ENCODE measurements at regions not wholly inside any gene's neighbourhood (a gene's known extent, or its start where the extent isn't known, plus 50 kb on each side); places are given as distances from the start of the nearest gene placed in this dataset.

- no peaks in the 10 kb centered on the region for H3K36me3 ChIP-seq (ENCODE audit: control insufficient read depth, insufficient read depth, low read length)
- no peak overlapping the region for H3K4me3 ChIP-seq (ENCODE audit: low read depth, low read length)
- no peaks in the 10 kb centered on the region for H3K27me3 ChIP-seq (ENCODE audit: control insufficient read depth, insufficient read depth, low read length)
- H3K9ac ChIP-seq (ENCODE audit: low read depth, low read length) = no peak overlapping the region
- 0 out of 2 replicates have a peak, but pooled peaks cover under 1% of the 10 kb centered on the region for H3K9me3 ChIP-seq (ENCODE audit: control insufficient read depth, insufficient read depth, low read length)
- no peak overlapping the region for H3K27ac ChIP-seq (ENCODE audit: low read depth, low read length)
- no peaks in the 10 kb centered on the region for H3K4me1 ChIP-seq (ENCODE audit: control insufficient read depth, insufficient read depth, low read length)
Measured at GRCh38 chr6:164229716-164230115, 815.2 kb downstream of the QKI start.

GRCh38 chr6:164227952-164228522 is 813.5 kb downstream of the QKI start:
- Histone ChIP-seq H3K9me3 (ENCODE audit: control insufficient read depth, insufficient read depth, low read length) (no peaks in the 10 kb centered on the region), H3K4me1 (ENCODE audit: control insufficient read depth, insufficient read depth, low read length) (no peaks in the 10 kb centered on the region), H3K27ac (ENCODE audit: low read depth, low read length) (no peak overlapping the region), H3K27me3 (ENCODE audit: control insufficient read depth, insufficient read depth, low read length) (no peaks in the 10 kb centered on the region), H3K36me3 (ENCODE audit: control insufficient read depth, insufficient read depth, low read length) (no peaks in the 10 kb centered on the region), H3K9ac (ENCODE audit: low read depth, low read length) (no peak overlapping the region), H3K4me3 (ENCODE audit: low read depth, low read length) (no peak overlapping the region)

- Histone ChIP-seq H3K27me3 (ENCODE audit: control insufficient read depth, insufficient read depth, low read length) (no peaks in the 10 kb centered on the region), H3K4me1 (ENCODE audit: control insufficient read depth, insufficient read depth, low read length) (no peaks in the 10 kb centered on the region), H3K4me3 (ENCODE audit: low read depth, low read length) (no peak overlapping the region), H3K27ac (ENCODE audit: low read depth, low read length) (no peak overlapping the region), H3K9ac (ENCODE audit: low read depth, low read length) (no peak overlapping the region), H3K9me3 (ENCODE audit: control insufficient read depth, insufficient read depth, low read length) (peaks cover 9% of the 10 kb centered on the region; the same call in 1 of the 2 replicates), H3K36me3 (ENCODE audit: control insufficient read depth, insufficient read depth, low read length) (no peaks in the 10 kb centered on the region)
Measured at GRCh38 chr6:164216839-164217238, 802.3 kb downstream of the QKI start.

- peaks cover 9% of the 10 kb centered on the region; the same call in 1 of the 2 replicates for H3K9me3 ChIP-seq (ENCODE audit: control insufficient read depth, insufficient read depth, low read length)
- H3K27me3 ChIP-seq (ENCODE audit: control insufficient read depth, insufficient read depth, low read length) = no peaks in the 10 kb centered on the region
- no peaks in the 10 kb centered on the region for H3K4me1 ChIP-seq (ENCODE audit: control insufficient read depth, insufficient read depth, low read length)
- H3K4me3 ChIP-seq (ENCODE audit: low read depth, low read length) = no peak overlapping the region
- H3K36me3 ChIP-seq (ENCODE audit: control insufficient read depth, insufficient read depth, low read length) = no peaks in the 10 kb centered on the region
- H3K27ac ChIP-seq (ENCODE audit: low read depth, low read length) = no peak overlapping the region
- no peak overlapping the region for H3K9ac ChIP-seq (ENCODE audit: low read depth, low read length)
Measured at GRCh38 chr6:164216368-164216767, 801.9 kb downstream of the QKI start.

- Histone ChIP-seq H3K36me3 (ENCODE audit: control insufficient read depth, insufficient read depth, low read length) (no peaks in the 10 kb centered on the region), H3K4me3 (ENCODE audit: low read depth, low read length) (no peak overlapping the region), H3K4me1 (ENCODE audit: control insufficient read depth, insufficient read depth, low read length) (no peaks in the 10 kb centered on the region), H3K27ac (ENCODE audit: low read depth, low read length) (no peak overlapping the region), H3K27me3 (ENCODE audit: control insufficient read depth, insufficient read depth, low read length) (no peaks in the 10 kb centered on the region), H3K9ac (ENCODE audit: low read depth, low read length) (no peak overlapping the region), H3K9me3 (ENCODE audit: control insufficient read depth, insufficient read depth, low read length) (peaks cover 9% of the 10 kb centered on the region; the same call in 1 of the 2 replicates)
Measured at GRCh38 chr6:164214066-164214465, 799.5 kb downstream of the QKI start.

GRCh38 chr6:164211254-164211653 is 796.7 kb downstream of the QKI start:
- H3K27ac ChIP-seq (ENCODE audit: low read depth, low read length) = no peak overlapping the region
- no peak overlapping the region for H3K9ac ChIP-seq (ENCODE audit: low read depth, low read length)
- no peaks in the 10 kb centered on the region for H3K27me3 ChIP-seq (ENCODE audit: control insufficient read depth, insufficient read depth, low read length)
- no peak overlapping the region for H3K4me3 ChIP-seq (ENCODE audit: low read depth, low read length)
- no peaks in the 10 kb centered on the region for H3K4me1 ChIP-seq (ENCODE audit: control insufficient read depth, insufficient read depth, low read length)
- H3K9me3 ChIP-seq (ENCODE audit: control insufficient read depth, insufficient read depth, low read length) = peaks cover 9% of the 10 kb centered on the region; the same call in 1 of the 2 replicates
- no peaks in the 10 kb centered on the region for H3K36me3 ChIP-seq (ENCODE audit: control insufficient read depth, insufficient read depth, low read length)

GRCh38 chr6:164210783-164211182 is 796.3 kb downstream of the QKI start:
- no peak overlapping the region for H3K4me3 ChIP-seq (ENCODE audit: low read depth, low read length)
- H3K9me3 ChIP-seq (ENCODE audit: control insufficient read depth, insufficient read depth, low read length) = peaks cover 9% of the 10 kb centered on the region; the same call in 1 of the 2 replicates
- H3K27ac ChIP-seq (ENCODE audit: low read depth, low read length) = no peak overlapping the region
- no peak overlapping the region for H3K9ac ChIP-seq (ENCODE audit: low read depth, low read length)
- H3K4me1 ChIP-seq (ENCODE audit: control insufficient read depth, insufficient read depth, low read length) = no peaks in the 10 kb centered on the region
- H3K27me3 ChIP-seq (ENCODE audit: control insufficient read depth, insufficient read depth, low read length) = no peaks in the 10 kb centered on the region
- H3K36me3 ChIP-seq (ENCODE audit: control insufficient read depth, insufficient read depth, low read length) = no peaks in the 10 kb centered on the region

- no peak overlapping the region for H3K9ac ChIP-seq (ENCODE audit: low read depth, low read length)
- no peak overlapping the region for H3K27ac ChIP-seq (ENCODE audit: low read depth, low read length)
- H3K36me3 ChIP-seq (ENCODE audit: control insufficient read depth, insufficient read depth, low read length) = no peaks in the 10 kb centered on the region
- peaks cover 9% of the 10 kb centered on the region; the same call in 1 of the 2 replicates for H3K9me3 ChIP-seq (ENCODE audit: control insufficient read depth, insufficient read depth, low read length)
- H3K27me3 ChIP-seq (ENCODE audit: control insufficient read depth, insufficient read depth, low read length) = no peaks in the 10 kb centered on the region
- H3K4me1 ChIP-seq (ENCODE audit: control insufficient read depth, insufficient read depth, low read length) = no peaks in the 10 kb centered on the region
- no peak overlapping the region for H3K4me3 ChIP-seq (ENCODE audit: low read depth, low read length)
Measured at GRCh38 chr6:164210323-164210722, 795.8 kb downstream of the QKI start.

- Histone ChIP-seq H3K27ac (ENCODE audit: low read depth, low read length) (no peak overlapping the region), H3K9ac (ENCODE audit: low read depth, low read length) (no peak overlapping the region), H3K27me3 (ENCODE audit: control insufficient read depth, insufficient read depth, low read length) (no peaks in the 10 kb centered on the region), H3K9me3 (ENCODE audit: control insufficient read depth, insufficient read depth, low read length) (peaks cover 9% of the 10 kb centered on the region; the same call in 1 of the 2 replicates), H3K36me3 (ENCODE audit: control insufficient read depth, insufficient read depth, low read length) (no peaks in the 10 kb centered on the region), H3K4me1 (ENCODE audit: control insufficient read depth, insufficient read depth, low read length) (no peaks in the 10 kb centered on the region), H3K4me3 (ENCODE audit: low read depth, low read length) (no peak overlapping the region)
Measured at GRCh38 chr6:164208371-164208770, 793.9 kb downstream of the QKI start.

- no peak overlapping the region for H3K9ac ChIP-seq (ENCODE audit: low read depth, low read length)
- no peaks in the 10 kb centered on the region; the same call in 1 of the 2 replicates for H3K9me3 ChIP-seq (ENCODE audit: control insufficient read depth, insufficient read depth, low read length)
- H3K4me1 ChIP-seq (ENCODE audit: control insufficient read depth, insufficient read depth, low read length) = no peaks in the 10 kb centered on the region
- H3K27ac ChIP-seq (ENCODE audit: low read depth, low read length) = no peak overlapping the region
- no peaks in the 10 kb centered on the region for H3K27me3 ChIP-seq (ENCODE audit: control insufficient read depth, insufficient read depth, low read length)
- no peaks in the 10 kb centered on the region for H3K36me3 ChIP-seq (ENCODE audit: control insufficient read depth, insufficient read depth, low read length)
- no peak overlapping the region for H3K4me3 ChIP-seq (ENCODE audit: low read depth, low read length)
Measured at GRCh38 chr6:164206807-164207423, 792.4 kb downstream of the QKI start.

- H3K9ac ChIP-seq (ENCODE audit: low read depth, low read length) = no peak overlapping the region
- H3K27ac ChIP-seq (ENCODE audit: low read depth, low read length) = no peak overlapping the region
- H3K36me3 ChIP-seq (ENCODE audit: control insufficient read depth, insufficient read depth, low read length) = no peaks in the 10 kb centered on the region
- H3K9me3 ChIP-seq (ENCODE audit: control insufficient read depth, insufficient read depth, low read length) = no peaks in the 10 kb centered on the region; the same call in 1 of the 2 replicates
- no peak overlapping the region for H3K4me3 ChIP-seq (ENCODE audit: low read depth, low read length)
- no peaks in the 10 kb centered on the region for H3K4me1 ChIP-seq (ENCODE audit: control insufficient read depth, insufficient read depth, low read length)
- H3K27me3 ChIP-seq (ENCODE audit: control insufficient read depth, insufficient read depth, low read length) = no peaks in the 10 kb centered on the region
Measured at GRCh38 chr6:164200071-164200470, 785.6 kb downstream of the QKI start.

Data from HUES48 (cell line).